GM12878 (cell line): ENCODE measurements at regions not wholly inside any gene's neighbourhood (a gene's known extent, or its start where the extent isn't known, plus 50 kb on each side); places are given as distances from the start of the nearest gene placed in this dataset.

Source experiments
- ATAC-seq: fragments of 200-7000 bp; cut with Tn5 transposase; 3 replicates; pipeline ENCODE4 v1.9.1; 2020; ENCODE audit warnings: mild to moderate bottlenecking, moderate library complexity
- BruUV-seq: library from RNA; stranded (reverse); fragments of 400-500 nt; replicated peaks from 2 replicates; lab custom pipeline; 2021; lab: Mats Ljungman, UMichigan
- CTCF ChIA-PET: fragments of 300-600 bp; sonication (Branson Sonifier 250); formaldehyde crosslinking; extraction: SDS; loops from one replicate; lab custom pipeline; 2021; ENCODE audit warnings: inconsistent platforms; lab: Yijun Ruan, JAX
- POLR2A ChIA-PET: fragments of 350-600 bp; formaldehyde crosslinking; extraction: SDS; loops from one replicate; lab custom pipeline; 2021; ENCODE audit warnings: inconsistent platforms; lab: Charles Lee
- RAD21 ChIA-PET: fragments of 300-600 bp; sonication (Branson Sonifier 250); formaldehyde crosslinking; loops from one replicate; lab custom pipeline; 2023; ENCODE audit warnings: antibody characterized with exemption; ENCODE audit not compliant: unreplicated experiment; lab: Charles Lee
- SMC1A ChIA-PET: fragments of 300-600 bp; sonication (Branson Sonifier 250); formaldehyde crosslinking; loops from one replicate; lab custom pipeline; 2023; ENCODE audit not compliant: unreplicated experiment, uncharacterized antibody; lab: Charles Lee
- DNase-seq: peaks from one replicate; pipeline ENCODE4 v3.0.0-alpha.2; 2011; ENCODE audit warnings: low read depth, low spot score
- FAIRE-seq: peaks from 3 replicates; lab custom pipeline; 2011; peaks lifted over from hg19 to GRCh38; lab: Jason Lieb, UNC
- H2AFZ ChIP-seq: 2 replicates; pipeline ENCODE4 v1.6.0; 2011; ENCODE audit warnings: low read depth, low read length, control low read depth; ENCODE audit not compliant: control insufficient read depth
- H3K27ac ChIP-seq: 2 replicates; pipeline ENCODE4 v1.5.1; 2011; ENCODE audit warnings: control low read depth; ENCODE audit not compliant: control insufficient read depth, insufficient read depth
- H3K27me3 ChIP-seq, 2 experiments: replicated peaks in 1 of 2; 2 replicates each; pipeline versions ENCODE4 v1.6.0 to v1.6.1; 2011; ENCODE audit warnings: low read length in 1 of 2; ENCODE audit not compliant: control insufficient read depth in 2 of 2, insufficient read depth in 2 of 2
- H3K36me3 ChIP-seq, 2 experiments: 2 replicates each; pipeline ENCODE4 v1.5.1; 2011; ENCODE audit warnings: low read length in 1 of 2; ENCODE audit not compliant: control insufficient read depth in 2 of 2, insufficient read depth in 2 of 2
- H3K4me1 ChIP-seq: 2 replicates; pipeline ENCODE4 v1.6.1; 2011; ENCODE audit warnings: mild to moderate bottlenecking, low read length, moderate library complexity, mixed read lengths; ENCODE audit not compliant: control insufficient read depth, insufficient read depth
- H3K4me2 ChIP-seq: 2 replicates; pipeline ENCODE4 v1.6.0; 2011; ENCODE audit warnings: control low read depth; ENCODE audit not compliant: control insufficient read depth, insufficient read depth
- H3K4me3 ChIP-seq: fragments of 200-600 bp; sonication (generic); 2 replicates; pipeline ENCODE4 v1.5.1; 2016
- H3K79me2 ChIP-seq: 2 replicates; pipeline ENCODE4 v1.6.0; 2011; ENCODE audit warnings: low read length; ENCODE audit not compliant: control insufficient read depth, insufficient read depth
- H3K9ac ChIP-seq: 2 replicates; pipeline ENCODE4 v1.8.0; 2011; ENCODE audit warnings: low read length, control low read depth, mixed read lengths; ENCODE audit not compliant: control insufficient read depth, insufficient read depth
- H3K9me3 ChIP-seq: replicated peaks from 3 replicates; pipeline ENCODE4 v1.5.1; 2011; ENCODE audit warnings: mild to moderate bottlenecking, low read length; ENCODE audit not compliant: control insufficient read depth, insufficient read depth
- H4K20me1 ChIP-seq: 2 replicates; pipeline ENCODE4 v1.6.0; 2011; ENCODE audit not compliant: control insufficient read depth, insufficient read depth
- CBX5 ChIP-seq: sonication (generic); IDR thresholded peaks from 2 replicates; pipeline ENCODE4 v1.6.1; 2016; ENCODE audit warnings: low read depth, moderate library complexity, mild to moderate bottlenecking, inconsistent platforms
- DPF2 ChIP-seq: fragments of 450-650 bp; IDR thresholded peaks from 2 replicates; pipeline ENCODE4 v1.6.1; 2017; ENCODE audit warnings: mild to moderate bottlenecking
- RELB ChIP-seq: fragments of 450-650 bp; IDR thresholded peaks from 2 replicates; pipeline ENCODE4 v1.6.1; 2017; ENCODE audit warnings: low read depth, mild to moderate bottlenecking, moderate library complexity
- SMAD5 ChIP-seq: IDR thresholded peaks from 2 replicates; pipeline ENCODE4 v1.6.1; 2016; ENCODE audit warnings: antibody characterized with exemption, low read depth
- STAT1 ChIP-seq: fragments of 450-650 bp; conservative IDR thresholded peaks from 2 replicates; pipeline ENCODE4 v1.6.1; 2014; ENCODE audit warnings: antibody characterized with exemption, mild to moderate bottlenecking
- ZNF217 ChIP-seq: fragments of 450-650 bp; IDR thresholded peaks from 2 replicates; pipeline ENCODE4 v1.6.1; 2017; ENCODE audit warnings: antibody characterized with exemption, mild to moderate bottlenecking
- ZNF384 ChIP-seq: IDR thresholded peaks from 2 replicates; pipeline ENCODE4 v1.6.1; 2012; ENCODE audit warnings: low read depth, mild to moderate bottlenecking, low read length, improper control_type of control experiment, borderline replicate concordance
- ZNF592 ChIP-seq: fragments of 450-650 bp; IDR thresholded peaks from 2 replicates; pipeline ENCODE4 v1.6.1; 2017; ENCODE audit warnings: mild to moderate bottlenecking, moderate library complexity
- WGBS: methylation state at CpG from one replicate; pipeline ENCODE4 v1.1.6; 2016; ENCODE audit warnings: low lambda C conversion rate; ENCODE audit not compliant: insufficient replicate concordance, insufficient coverage; ENCODE audit errors: missing lambda C conversion rate; 5-methylcytosine and 5-hydroxymethylcytosine counted together
- in situ Hi-C: fragments of 300-500 bp; cut with MboI; formaldehyde crosslinking; loops from 9 replicates; pipeline ENCODE4 v1.14.3; 2018; ENCODE audit warnings: mixed read lengths
- intact Hi-C: fragments of 100-400 bp; cut with micrococcal nuclease; formaldehyde crosslinking; loops from one replicate; pipeline ENCODE4 v1.14.2; 2022; ENCODE audit not compliant: unreplicated experiment
- TF ChIP-seq, protein P1 (sequence below): IDR thresholded peaks from 2 replicates; pipeline ENCODE4 v1.6.1; 2011; ENCODE audit warnings: low read depth, mild to moderate bottlenecking, low read length, moderate library complexity, borderline replicate concordance; ENCODE audit errors: extremely low read depth
- TF ChIP-seq, protein P2 (sequence below): IDR thresholded peaks from 2 replicates; pipeline ENCODE4 v1.6.1; 2011; ENCODE audit warnings: borderline replicate concordance, low read depth, mild to moderate bottlenecking, moderate library complexity, low read length; ENCODE audit not compliant: insufficient read depth, poor library complexity, severe bottlenecking
- TF ChIP-seq, protein P3 (sequence below): fragments of 450-650 bp; IDR thresholded peaks from 2 replicates; pipeline ENCODE4 v1.6.1; 2017; ENCODE audit warnings: mild to moderate bottlenecking, moderate library complexity

DNA sequence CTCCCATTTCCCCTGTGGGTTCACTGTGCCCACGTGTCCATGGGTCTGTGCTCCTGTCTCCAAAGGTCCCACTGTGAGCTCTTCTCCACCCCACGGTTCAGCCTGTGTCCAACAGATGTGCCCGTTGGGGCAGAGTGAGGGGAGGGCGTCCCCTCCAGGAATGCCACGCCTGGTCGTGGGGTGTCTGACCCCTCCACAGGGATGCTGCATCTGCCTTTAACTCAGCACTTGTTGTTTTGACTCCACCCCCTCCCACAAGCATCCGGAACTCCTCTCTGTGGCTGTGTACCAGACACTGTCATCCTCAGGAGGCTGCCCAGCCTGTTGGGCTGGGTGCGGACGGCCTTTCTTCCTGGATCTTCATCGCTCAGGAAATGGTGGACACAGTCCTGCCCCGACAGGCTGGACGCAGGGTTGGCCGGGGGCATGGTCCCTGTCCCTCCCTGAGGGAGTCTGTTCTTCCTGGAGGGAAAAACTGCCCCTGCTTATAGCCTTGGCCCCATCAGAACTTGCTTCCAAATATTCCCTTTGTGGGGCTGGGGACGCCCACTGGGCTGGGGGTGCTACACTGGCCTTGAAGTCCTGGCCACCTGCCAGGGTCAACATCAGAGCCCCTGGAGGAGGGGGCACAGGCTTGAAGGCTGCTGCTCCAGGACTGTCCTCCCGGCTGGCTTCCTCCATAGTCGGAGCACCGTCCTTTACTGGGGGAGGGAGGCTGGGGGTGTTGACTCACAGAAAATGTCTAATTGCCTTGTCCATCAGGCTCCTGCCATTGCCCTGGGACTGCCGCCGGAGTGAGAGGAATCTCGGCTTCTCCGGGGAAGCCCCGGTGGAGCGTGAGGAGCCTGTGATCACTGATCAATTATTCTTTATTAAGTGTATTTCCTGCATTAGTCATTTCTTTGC lies 182.0 kb upstream of the C1orf174 start:
- CTCF ChIA-PET, result no interaction called here
- SMC1A ChIA-PET, result no interaction called here
- RAD21 ChIA-PET, result no interaction called here
- BruUV-seq, result no TSS peak
- no peaks in the 10 kb centered on the region; the same call in 2 of the 3 replicates for H3K9me3 ChIP-seq
- no peak overlapping the region for H2AFZ ChIP-seq
- no peak overlapping the region for H3K9ac ChIP-seq
- H4K20me1 ChIP-seq, result no peaks in the 10 kb centered on the region
- H3K4me2 ChIP-seq, result no peak overlapping the region
- no peak overlapping the region for H3K4me3 ChIP-seq
- 33% methylated on average over 23 of the region's 23 CpGs for WGBS
- FAIRE-seq (no peak), DNase-seq (no peak), ATAC-seq (no peak)
- H3K27ac ChIP-seq, result no peak overlapping the region
- POLR2A ChIA-PET, result no interaction called here
- intact Hi-C loops, result no loop called here
- H3K79me2 ChIP-seq, result no peaks in the 10 kb centered on the region
- no peaks in the 10 kb centered on the region for H3K36me3 ChIP-seq
- H3K4me1 ChIP-seq, result no peaks in the 10 kb centered on the region
- H3K27me3 ChIP-seq, result no peaks in the 10 kb centered on the region
- in situ Hi-C loops, result no loop called here
- TF ChIP-seq RELB (no peak), ZNF217 (no peak), CBX5 (no peak), ZNF592 (no peak), ZNF384 (no peak), DPF2 (no peak), SMAD5 (no peak), STAT1 (no peak)
- TF ChIP-seq, protein P1, sequence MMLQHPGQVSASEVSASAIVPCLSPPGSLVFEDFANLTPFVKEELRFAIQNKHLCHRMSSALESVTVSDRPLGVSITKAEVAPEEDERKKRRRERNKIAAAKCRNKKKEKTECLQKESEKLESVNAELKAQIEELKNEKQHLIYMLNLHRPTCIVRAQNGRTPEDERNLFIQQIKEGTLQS, result no peak
- TF ChIP-seq, protein P2, sequence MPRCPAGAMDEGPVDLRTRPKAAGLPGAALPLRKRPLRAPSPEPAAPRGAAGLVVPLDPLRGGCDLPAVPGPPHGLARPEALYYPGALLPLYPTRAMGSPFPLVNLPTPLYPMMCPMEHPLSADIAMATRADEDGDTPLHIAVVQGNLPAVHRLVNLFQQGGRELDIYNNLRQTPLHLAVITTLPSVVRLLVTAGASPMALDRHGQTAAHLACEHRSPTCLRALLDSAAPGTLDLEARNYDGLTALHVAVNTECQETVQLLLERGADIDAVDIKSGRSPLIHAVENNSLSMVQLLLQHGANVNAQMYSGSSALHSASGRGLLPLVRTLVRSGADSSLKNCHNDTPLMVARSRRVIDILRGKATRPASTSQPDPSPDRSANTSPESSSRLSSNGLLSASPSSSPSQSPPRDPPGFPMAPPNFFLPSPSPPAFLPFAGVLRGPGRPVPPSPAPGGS, result no peak
- TF ChIP-seq, protein P3, sequence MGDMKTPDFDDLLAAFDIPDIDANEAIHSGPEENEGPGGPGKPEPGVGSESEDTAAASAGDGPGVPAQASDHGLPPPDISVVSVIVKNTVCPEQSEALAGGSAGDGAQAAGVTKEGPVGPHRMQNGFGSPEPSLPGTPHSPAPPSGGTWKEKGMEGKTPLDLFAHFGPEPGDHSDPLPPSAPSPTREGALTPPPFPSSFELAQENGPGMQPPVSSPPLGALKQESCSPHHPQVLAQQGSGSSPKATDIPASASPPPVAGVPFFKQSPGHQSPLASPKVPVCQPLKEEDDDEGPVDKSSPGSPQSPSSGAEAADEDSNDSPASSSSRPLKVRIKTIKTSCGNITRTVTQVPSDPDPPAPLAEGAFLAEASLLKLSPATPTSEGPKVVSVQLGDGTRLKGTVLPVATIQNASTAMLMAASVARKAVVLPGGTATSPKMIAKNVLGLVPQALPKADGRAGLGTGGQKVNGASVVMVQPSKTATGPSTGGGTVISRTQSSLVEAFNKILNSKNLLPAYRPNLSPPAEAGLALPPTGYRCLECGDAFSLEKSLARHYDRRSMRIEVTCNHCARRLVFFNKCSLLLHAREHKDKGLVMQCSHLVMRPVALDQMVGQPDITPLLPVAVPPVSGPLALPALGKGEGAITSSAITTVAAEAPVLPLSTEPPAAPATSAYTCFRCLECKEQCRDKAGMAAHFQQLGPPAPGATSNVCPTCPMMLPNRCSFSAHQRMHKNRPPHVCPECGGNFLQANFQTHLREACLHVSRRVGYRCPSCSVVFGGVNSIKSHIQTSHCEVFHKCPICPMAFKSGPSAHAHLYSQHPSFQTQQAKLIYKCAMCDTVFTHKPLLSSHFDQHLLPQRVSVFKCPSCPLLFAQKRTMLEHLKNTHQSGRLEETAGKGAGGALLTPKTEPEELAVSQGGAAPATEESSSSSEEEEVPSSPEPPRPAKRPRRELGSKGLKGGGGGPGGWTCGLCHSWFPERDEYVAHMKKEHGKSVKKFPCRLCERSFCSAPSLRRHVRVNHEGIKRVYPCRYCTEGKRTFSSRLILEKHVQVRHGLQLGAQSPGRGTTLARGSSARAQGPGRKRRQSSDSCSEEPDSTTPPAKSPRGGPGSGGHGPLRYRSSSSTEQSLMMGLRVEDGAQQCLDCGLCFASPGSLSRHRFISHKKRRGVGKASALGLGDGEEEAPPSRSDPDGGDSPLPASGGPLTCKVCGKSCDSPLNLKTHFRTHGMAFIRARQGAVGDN, result no peak
